SK-N-SH (cell line): ENCODE measurements at regions not wholly inside any gene's neighbourhood (a gene's known extent, or its start where the extent isn't known, plus 50 kb on each side); places are given as distances from the start of the nearest gene placed in this dataset.

Source experiments
- EP300 ChIP-seq, 2 experiments: IDR thresholded peaks; 2 replicates each; pipeline versions ENCODE4 v1.4.0 to v1.6.1; 2012; ENCODE audit warnings: borderline replicate concordance in 1 of 2, low read depth in 1 of 2, low read length in 1 of 2
- TF ChIP-seq, protein P1 (sequence below): IDR thresholded peaks from 2 replicates; pipeline ENCODE4 v1.6.1; 2012; ENCODE audit warnings: mild to moderate bottlenecking, low read depth, low read length, moderate library complexity

DNA sequence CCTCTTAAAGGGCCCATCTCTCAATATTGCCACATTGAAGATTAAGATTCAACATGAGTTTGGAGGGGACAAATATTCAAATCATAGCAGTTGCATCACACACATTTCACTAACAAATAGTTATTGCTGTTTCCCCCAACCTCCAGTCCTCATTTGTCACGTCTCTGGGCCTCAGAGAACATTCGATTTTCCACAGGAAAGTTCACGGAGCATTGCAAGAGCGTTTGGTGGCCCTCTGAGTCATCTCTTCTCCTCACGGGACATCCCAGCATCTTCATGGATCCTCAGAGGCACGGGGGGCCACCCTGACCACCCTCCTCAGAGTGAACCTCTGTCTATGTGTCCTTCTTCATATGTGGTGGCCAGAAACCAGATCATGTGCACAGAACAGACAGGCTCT lies 50.3 kb upstream of the CHST15 start (continued):
- TF ChIP-seq EP300 (IDR thresholded peaks at IDR 0.05; ENCODE audit: borderline replicate concordance in 1 of 2, low read depth in 1 of 2, low read length in 1 of 2): no peak
- TF ChIP-seq, protein P1, sequence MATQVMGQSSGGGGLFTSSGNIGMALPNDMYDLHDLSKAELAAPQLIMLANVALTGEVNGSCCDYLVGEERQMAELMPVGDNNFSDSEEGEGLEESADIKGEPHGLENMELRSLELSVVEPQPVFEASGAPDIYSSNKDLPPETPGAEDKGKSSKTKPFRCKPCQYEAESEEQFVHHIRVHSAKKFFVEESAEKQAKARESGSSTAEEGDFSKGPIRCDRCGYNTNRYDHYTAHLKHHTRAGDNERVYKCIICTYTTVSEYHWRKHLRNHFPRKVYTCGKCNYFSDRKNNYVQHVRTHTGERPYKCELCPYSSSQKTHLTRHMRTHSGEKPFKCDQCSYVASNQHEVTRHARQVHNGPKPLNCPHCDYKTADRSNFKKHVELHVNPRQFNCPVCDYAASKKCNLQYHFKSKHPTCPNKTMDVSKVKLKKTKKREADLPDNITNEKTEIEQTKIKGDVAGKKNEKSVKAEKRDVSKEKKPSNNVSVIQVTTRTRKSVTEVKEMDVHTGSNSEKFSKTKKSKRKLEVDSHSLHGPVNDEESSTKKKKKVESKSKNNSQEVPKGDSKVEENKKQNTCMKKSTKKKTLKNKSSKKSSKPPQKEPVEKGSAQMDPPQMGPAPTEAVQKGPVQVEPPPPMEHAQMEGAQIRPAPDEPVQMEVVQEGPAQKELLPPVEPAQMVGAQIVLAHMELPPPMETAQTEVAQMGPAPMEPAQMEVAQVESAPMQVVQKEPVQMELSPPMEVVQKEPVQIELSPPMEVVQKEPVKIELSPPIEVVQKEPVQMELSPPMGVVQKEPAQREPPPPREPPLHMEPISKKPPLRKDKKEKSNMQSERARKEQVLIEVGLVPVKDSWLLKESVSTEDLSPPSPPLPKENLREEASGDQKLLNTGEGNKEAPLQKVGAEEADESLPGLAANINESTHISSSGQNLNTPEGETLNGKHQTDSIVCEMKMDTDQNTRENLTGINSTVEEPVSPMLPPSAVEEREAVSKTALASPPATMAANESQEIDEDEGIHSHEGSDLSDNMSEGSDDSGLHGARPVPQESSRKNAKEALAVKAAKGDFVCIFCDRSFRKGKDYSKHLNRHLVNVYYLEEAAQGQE: no peak
- TF ChIP-seq, all 33 proteins: peak for 0
